ENCODE measurements at regions not wholly inside any gene's neighbourhood (a gene's known extent, or its start where the extent isn't known, plus 50 kb on each side); places are given as distances from the start of the nearest gene placed in this dataset.

- TF ChIP-seq CTCF (conservative IDR thresholded peaks at IDR 0.05; ENCODE audit: low read depth, low read length) (no peak), EZH2phosphoT487 (IDR thresholded peaks at IDR 0.05; ENCODE audit: borderline replicate concordance, low read length) (no peak), EZH2 (IDR thresholded peaks at IDR 0.05; ENCODE audit: low read length, unreplicated experiment) (no peak)
These were observed 125.4 kb upstream of the NPVF start for GRCh38 chr7:25353732-25354131.

Data from PC-3 (cell line).